ENCODE measurements at regions not wholly inside any gene's neighbourhood (a gene's known extent, or its start where the extent isn't known, plus 50 kb on each side); places are given as distances from the start of the nearest gene placed in this dataset.

- TF ChIP-seq CTCF (IDR thresholded peaks at IDR 0.05) (no peak), POLR2AphosphoS5 (IDR thresholded peaks at IDR 0.05; ENCODE audit: low read depth, low read length) (no peak), MXI1 (IDR thresholded peaks at IDR 0.05; ENCODE audit: low read depth, low read length) (no peak)
These were observed 366.6 kb downstream of the METTL4 start for GRCh38 chr18:2204736-2205135.

Measured in SK-N-SH (cell line).